Naive thymus-derived CD8-positive, alpha-beta T cell (primary cell): ENCODE measurements at regions not wholly inside any gene's neighbourhood (a gene's known extent, or its start where the extent isn't known, plus 50 kb on each side); places are given as distances from the start of the nearest gene placed in this dataset.

ENCODE experiments used
- ATAC-seq, 2 donors: fragments of 150-1000 bp; cut with Tn5 transposase in 1 of 2; sonication (Bioruptor Pico), chemical (Tn5 transposase) in 1 of 2; 1 replicate in 1 of 2; 2 replicates in 1 of 2; pipeline ENCODE4 v1.10.0; 2021; ENCODE audit warnings: mild to moderate bottlenecking in 2 of 2, moderate library complexity in 2 of 2
- POLR2A ChIA-PET: fragments of 350-600 bp; sonication (Branson Sonifier 250); formaldehyde crosslinking; loops from one replicate; lab custom pipeline; 2021; ENCODE audit warnings: antibody characterized with exemption; lab: Charles Lee
- DNase-seq, 10 donors: peaks; one replicate each; pipeline versions ENCODE4 v3.0.0 to v3.0.0-alpha.2; 2020 to 2022
- H3K27ac Mint-ChIP-seq, 10 donors: one replicate each; pipeline ENCODE4 v1.8.0; 2020 to 2022; ENCODE audit warnings: mild to moderate bottlenecking in 10 of 10, mixed read lengths in 10 of 10, moderate library complexity in 4 of 10, inconsistent platforms in 1 of 10
- H3K27me3 Mint-ChIP-seq, 5 donors: one replicate each; pipeline ENCODE4 v1.8.0; 2021 to 2022; ENCODE audit warnings: mixed read lengths in 5 of 5
- H3K36me3 Mint-ChIP-seq, 3 donors: one replicate each; pipeline ENCODE4 v1.8.0; 2020 to 2022; ENCODE audit warnings: mixed read lengths in 3 of 3, mild to moderate bottlenecking in 2 of 3, inconsistent platforms in 1 of 3
- H3K4me1 Mint-ChIP-seq, 4 donors: one replicate each; pipeline ENCODE4 v1.8.0; 2021 to 2022; ENCODE audit warnings: mixed read lengths in 4 of 4
- H3K4me3 Mint-ChIP-seq, 10 donors: one replicate each; pipeline ENCODE4 v1.8.0; 2020 to 2022; ENCODE audit warnings: mild to moderate bottlenecking in 10 of 10, mixed read lengths in 10 of 10, moderate library complexity in 6 of 10, inconsistent platforms in 1 of 10
- H3K9me3 Mint-ChIP-seq, 9 donors: one replicate each; pipeline ENCODE4 v1.8.0; 2020 to 2022; ENCODE audit warnings: mixed read lengths in 9 of 9, mild to moderate bottlenecking in 3 of 9, inconsistent platforms in 1 of 9, moderate library complexity in 1 of 9

GRCh38 chr3:8442993-8443650, 58.5 kb upstream of the LMCD1 start:
- H3K4me3 Mint-ChIP-seq = no peak overlapping the region
- H3K36me3 Mint-ChIP-seq = peaks cover 0 to 5% (median 0%) of the 10 kb centered on the region in 3 donors
- POLR2A ChIA-PET = no interaction called here
- no peak overlapping the region for H3K27ac Mint-ChIP-seq
- H3K9me3 Mint-ChIP-seq = peaks cover 0 to 6% (median 3%) of the 10 kb centered on the region in 9 donors
- peaks cover 3 to 8% (median 6%) of the 10 kb centered on the region in 5 donors for H3K27me3 Mint-ChIP-seq
- ATAC-seq (no peak), DNase-seq (no peak)
- H3K4me1 Mint-ChIP-seq = no peaks in the 10 kb centered on the region

- Mint-ChIP-seq H3K4me1 (no peaks in the 10 kb centered on the region), H3K27me3 (peaks cover 3 to 16% (median 7%) of the 10 kb centered on the region in 5 donors), H3K36me3 (no peaks in the 10 kb centered on the region), H3K4me3 (no peak overlapping the region), H3K9me3 (peaks cover 0 to 5% (median 0%) of the 10 kb centered on the region in 9 donors), H3K27ac (no peak overlapping the region)
- POLR2A ChIA-PET = no interaction called here
- DNase-seq = no peak
- ATAC-seq = no peak
Observed at GRCh38 chr3:8443829-8444791, 57.5 kb upstream of the LMCD1 start.

GRCh38 chr3:8444883-8445282, 56.7 kb upstream of the LMCD1 start:
- ATAC-seq (no peak), DNase-seq (no peak)
- H3K4me3 Mint-ChIP-seq = no peak overlapping the region
- H3K36me3 Mint-ChIP-seq = no peaks in the 10 kb centered on the region
- H3K9me3 Mint-ChIP-seq = peaks cover 0 to 7% (median 0%) of the 10 kb centered on the region in 9 donors
- H3K4me1 Mint-ChIP-seq = no peaks in the 10 kb centered on the region
- H3K27me3 Mint-ChIP-seq = peaks cover 3 to 24% (median 7%) of the 10 kb centered on the region in 5 donors
- H3K27ac Mint-ChIP-seq = no peak overlapping the region
- POLR2A ChIA-PET = no interaction called here

GRCh38 chr3:8445861-8446260, 55.8 kb upstream of the LMCD1 start:
- POLR2A ChIA-PET = no interaction called here
- no peak for DNase-seq
- Mint-ChIP-seq H3K4me3 (no peak overlapping the region), H3K27me3 (peaks cover 3 to 27% (median 7%) of the 10 kb centered on the region in 5 donors), H3K9me3 (peaks cover 0 to 9% (median 0%) of the 10 kb centered on the region in 9 donors), H3K36me3 (no peaks in the 10 kb centered on the region), H3K27ac (no peak overlapping the region), H3K4me1 (no peaks in the 10 kb centered on the region)
- no peak for ATAC-seq

- H3K9me3 Mint-ChIP-seq = peaks cover 0 to 9% (median 0%) of the 10 kb centered on the region in 9 donors
- no peak for ATAC-seq
- no peak overlapping the region for H3K4me3 Mint-ChIP-seq
- no peak for DNase-seq
- peaks cover 3 to 27% (median 7%) of the 10 kb centered on the region in 5 donors for H3K27me3 Mint-ChIP-seq
- H3K4me1 Mint-ChIP-seq = no peaks in the 10 kb centered on the region
- no peaks in the 10 kb centered on the region for H3K36me3 Mint-ChIP-seq
- no peak overlapping the region for H3K27ac Mint-ChIP-seq
- POLR2A ChIA-PET = no interaction called here
Observed at GRCh38 chr3:8446845-8447244, 54.8 kb upstream of the LMCD1 start.

- Mint-ChIP-seq H3K4me3 (no peak overlapping the region), H3K27me3 (peaks cover 3 to 27% (median 10%) of the 10 kb centered on the region in 5 donors), H3K27ac (no peak overlapping the region), H3K9me3 (peaks cover 0 to 9% (median 0%) of the 10 kb centered on the region in 9 donors), H3K36me3 (no peaks in the 10 kb centered on the region), H3K4me1 (no peaks in the 10 kb centered on the region)
- no peak for ATAC-seq
- POLR2A ChIA-PET = no interaction called here
- no peak for DNase-seq
Observed at GRCh38 chr3:8450618-8451017, 51.0 kb upstream of the LMCD1 start.

GRCh38 chr3:8451696-8452095, 49.9 kb upstream of the LMCD1 start:
- ATAC-seq = no peak
- Mint-ChIP-seq H3K4me3 (no peak overlapping the region), H3K9me3 (peaks cover 0 to 9% (median 0%) of the 10 kb centered on the region in 9 donors), H3K4me1 (no peaks in the 10 kb centered on the region), H3K27ac (no peak overlapping the region), H3K36me3 (no peaks in the 10 kb centered on the region), H3K27me3 (peaks cover 2 to 27% (median 10%) of the 10 kb centered on the region in 5 donors)
- POLR2A ChIA-PET = no interaction called here
- no peak for DNase-seq
